OCI-M2 (cell line): ENCODE measurements at regions not wholly inside any gene's neighbourhood (a gene's known extent, or its start where the extent isn't known, plus 50 kb on each side); places are given as distances from the start of the nearest gene placed in this dataset.
"Not testable (repeated sequence)": the region's sequence is repeated elsewhere in the genome, so short reads cannot be mapped to it uniquely, and the experiment has no call there.

Source experiments
- DNase-seq: peaks from one replicate; lab custom pipeline; 2025; ENCODE audit not compliant: unreplicated experiment; lab: John Stamatoyannopoulos, UW

- DNase-seq, result no peak
Observed at GRCh38 chr15:62218841-62219240, 53.8 kb upstream of the C2CD4B start.

GRCh38 chr15:62219799-62220198, 54.7 kb upstream of the C2CD4B start:
- no peak for DNase-seq

- no peak for DNase-seq
Observed at GRCh38 chr15:62223020-62223419, 57.9 kb upstream of the C2CD4B start.

- no peak for DNase-seq
Observed at GRCh38 chr15:62228604-62229003, 63.5 kb upstream of the C2CD4B start.

- no peak for DNase-seq
Observed at GRCh38 chr15:62231856-62232255, 66.8 kb upstream of the C2CD4B start.

GRCh38 chr15:62240121-62241096, 75.3 kb upstream of the C2CD4B start:
- DNase-seq, result no peak

GRCh38 chr15:62241135-62241770, 76.2 kb upstream of the C2CD4B start:
- DNase-seq, result no peak

GRCh38 chr15:62242999-62243398, 77.9 kb upstream of the C2CD4B start:
- DNase-seq, result no peak

GRCh38 chr15:62244762-62245161, 79.7 kb upstream of the C2CD4B start:
- no peak for DNase-seq

- no peak for DNase-seq
Observed at GRCh38 chr15:62248277-62248984, 83.3 kb upstream of the C2CD4B start.

- no peak for DNase-seq
Observed at GRCh38 chr15:62249501-62249900, 84.4 kb upstream of the C2CD4B start.

- DNase-seq, result no peak
Observed at GRCh38 chr15:62250186-62250585, 85.1 kb upstream of the C2CD4B start.

GRCh38 chr15:62250978-62251377, 85.9 kb upstream of the C2CD4B start:
- no peak for DNase-seq

GRCh38 chr15:62253294-62253693, 88.2 kb upstream of the C2CD4B start:
- no peak for DNase-seq

- DNase-seq, result no peak
Observed at GRCh38 chr15:62254137-62254934, 89.3 kb upstream of the C2CD4B start.

- not testable (repeated sequence) for DNase-seq
Observed at GRCh38 chr15:62256430-62256829, 91.3 kb upstream of the C2CD4B start.

- no peak for DNase-seq
Observed at GRCh38 chr15:62257996-62258521, 93.0 kb upstream of the C2CD4B start.

- DNase-seq, result no peak
Observed at GRCh38 chr15:62262305-62262941, 97.3 kb upstream of the C2CD4B start.

- DNase-seq, result no peak
Observed at GRCh38 chr15:62264196-62264595, 99.1 kb upstream of the C2CD4B start.

- no peak for DNase-seq
Observed at GRCh38 chr15:62269504-62269903, 104.4 kb upstream of the C2CD4B start.
